Testis (tissue), 2 donors: ENCODE measurements at regions not wholly inside any gene's neighbourhood (a gene's known extent, or its start where the extent isn't known, plus 50 kb on each side); places are given as distances from the start of the nearest gene placed in this dataset.

Experiments used
- CTCF ChIP-seq, 3 experiments: fragments of 450-650 bp in 2 of 3; fragments of 200-600 bp in 1 of 3; sonication (generic) in 1 of 3; IDR thresholded peaks; one replicate each; pipeline ENCODE4 v1.5.1; 2016 to 2019; ENCODE audit warnings: antibody characterized with exemption in 3 of 3, mild to moderate bottlenecking in 2 of 3, moderate library complexity in 1 of 3
- POLR2A ChIP-seq: fragments of 450-650 bp; IDR thresholded peaks from one replicate; pipeline ENCODE4 v1.6.1; 2017; ENCODE audit warnings: antibody characterized with exemption, mild to moderate bottlenecking, moderate library complexity

- TF ChIP-seq CTCF (IDR thresholded peaks at IDR 0.05): no peak
- no peak for TF ChIP-seq POLR2A
Measured at GRCh38 chr6:56725254-56725653, 82.6 kb upstream of the DST start.
